Fibroblast of lung (primary cell): ENCODE measurements at regions not wholly inside any gene's neighbourhood (a gene's known extent, or its start where the extent isn't known, plus 50 kb on each side); places are given as distances from the start of the nearest gene placed in this dataset.

Experiments used
- EZH2 ChIP-seq: IDR thresholded peaks from 2 replicates; pipeline ENCODE4 v1.5.1; 2012; ENCODE audit warnings: low read length, control low read depth, mild to moderate bottlenecking; ENCODE audit errors: missing control alignments
- TF ChIP-seq, protein P1 (sequence below), 2 donors: IDR thresholded peaks in 1 of 2; conservative IDR thresholded peaks in 1 of 2; 1 replicate in 1 of 2; 2 replicates in 1 of 2; pipeline ENCODE4 v1.5.1; 2011 to 2012; ENCODE audit warnings: low read length in 2 of 2, control low read depth in 1 of 2, inconsistent platforms in 1 of 2, low read depth in 1 of 2, mild to moderate bottlenecking in 1 of 2

DNA sequence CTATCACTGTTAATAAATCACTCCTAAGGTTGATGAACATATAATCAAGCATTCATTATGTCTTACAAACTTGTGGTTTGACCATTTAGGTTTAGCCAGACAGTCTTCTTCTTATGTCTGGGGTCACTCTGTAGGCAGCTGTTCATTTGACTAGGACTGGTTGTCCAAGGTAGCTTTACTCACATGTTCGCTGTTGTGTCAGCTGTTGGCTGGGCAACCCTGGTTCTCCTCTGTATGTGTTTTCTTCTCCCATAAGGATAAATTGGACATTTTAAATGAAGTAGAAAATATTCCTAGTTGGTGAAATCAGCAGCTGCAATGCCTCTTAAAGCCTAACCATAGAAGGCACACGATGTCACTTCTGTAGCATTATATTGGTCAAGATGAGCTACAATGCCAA lies 635.1 kb downstream of the EPHA3 start:
- TF ChIP-seq, protein P1, sequence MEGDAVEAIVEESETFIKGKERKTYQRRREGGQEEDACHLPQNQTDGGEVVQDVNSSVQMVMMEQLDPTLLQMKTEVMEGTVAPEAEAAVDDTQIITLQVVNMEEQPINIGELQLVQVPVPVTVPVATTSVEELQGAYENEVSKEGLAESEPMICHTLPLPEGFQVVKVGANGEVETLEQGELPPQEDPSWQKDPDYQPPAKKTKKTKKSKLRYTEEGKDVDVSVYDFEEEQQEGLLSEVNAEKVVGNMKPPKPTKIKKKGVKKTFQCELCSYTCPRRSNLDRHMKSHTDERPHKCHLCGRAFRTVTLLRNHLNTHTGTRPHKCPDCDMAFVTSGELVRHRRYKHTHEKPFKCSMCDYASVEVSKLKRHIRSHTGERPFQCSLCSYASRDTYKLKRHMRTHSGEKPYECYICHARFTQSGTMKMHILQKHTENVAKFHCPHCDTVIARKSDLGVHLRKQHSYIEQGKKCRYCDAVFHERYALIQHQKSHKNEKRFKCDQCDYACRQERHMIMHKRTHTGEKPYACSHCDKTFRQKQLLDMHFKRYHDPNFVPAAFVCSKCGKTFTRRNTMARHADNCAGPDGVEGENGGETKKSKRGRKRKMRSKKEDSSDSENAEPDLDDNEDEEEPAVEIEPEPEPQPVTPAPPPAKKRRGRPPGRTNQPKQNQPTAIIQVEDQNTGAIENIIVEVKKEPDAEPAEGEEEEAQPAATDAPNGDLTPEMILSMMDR (conservative IDR thresholded peaks at IDR 0.05 in 1 of 2, IDR thresholded peaks at IDR 0.05 in 1 of 2; ENCODE audit: low read depth in 1 of 2, low read length in 2 of 2): no peak
- no peak for TF ChIP-seq EZH2
